Kidney capillary endothelial cell (primary cell): ENCODE measurements at regions not wholly inside any gene's neighbourhood (a gene's known extent, or its start where the extent isn't known, plus 50 kb on each side); places are given as distances from the start of the nearest gene placed in this dataset.
A peak's percentile ranks its signal among the peaks of the same experiment; 100 is the strongest.
"Not testable (repeated sequence)": the region's sequence is repeated elsewhere in the genome, so short reads cannot be mapped to it uniquely, and the experiment has no call there.

Source experiments
- DNase-seq: peaks from one replicate; pipeline ENCODE4 v3.0.0-alpha.2; 2018; ENCODE audit warnings: low spot score

DNA sequence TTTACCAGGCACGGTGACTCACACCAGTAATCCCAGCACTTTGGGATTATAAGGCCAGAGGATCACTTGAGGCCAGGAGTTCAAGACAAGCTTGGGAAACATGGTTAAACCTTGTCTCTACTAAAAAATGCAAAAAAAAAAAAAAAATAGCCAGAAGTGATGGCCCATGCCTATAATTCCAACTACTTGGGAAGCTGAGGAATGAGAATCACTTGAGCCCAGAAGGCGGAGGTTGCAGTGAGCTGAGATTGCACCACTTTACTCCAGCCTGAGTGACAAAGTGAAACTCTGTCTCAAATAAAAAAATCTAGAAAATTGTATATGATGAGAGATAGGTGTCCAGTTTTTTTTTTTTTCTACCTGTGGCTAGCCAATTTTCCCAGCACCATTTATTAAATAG, 578.2 kb downstream of the ANKRD7 start:
- no peak for DNase-seq

DNA sequence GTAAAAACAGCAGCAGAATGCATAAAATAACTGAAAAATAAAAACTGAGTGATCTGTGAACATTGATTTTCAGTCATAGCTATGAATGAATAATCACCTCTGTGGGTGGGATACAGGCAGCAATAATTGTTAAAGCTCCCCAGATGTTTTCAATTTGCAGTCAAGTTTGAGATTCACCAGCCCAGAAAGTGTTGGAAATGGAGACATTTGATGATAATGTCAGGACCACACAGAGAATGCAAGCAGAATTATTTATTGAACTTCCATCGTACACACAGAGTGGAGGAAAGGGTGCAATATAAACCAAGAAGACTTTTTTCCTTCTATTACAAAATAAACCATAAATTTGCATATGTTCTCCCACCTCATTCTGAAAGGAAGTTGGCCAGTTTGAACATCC, 601.7 kb downstream of the ANKRD7 start:
- no peak for DNase-seq

DNA sequence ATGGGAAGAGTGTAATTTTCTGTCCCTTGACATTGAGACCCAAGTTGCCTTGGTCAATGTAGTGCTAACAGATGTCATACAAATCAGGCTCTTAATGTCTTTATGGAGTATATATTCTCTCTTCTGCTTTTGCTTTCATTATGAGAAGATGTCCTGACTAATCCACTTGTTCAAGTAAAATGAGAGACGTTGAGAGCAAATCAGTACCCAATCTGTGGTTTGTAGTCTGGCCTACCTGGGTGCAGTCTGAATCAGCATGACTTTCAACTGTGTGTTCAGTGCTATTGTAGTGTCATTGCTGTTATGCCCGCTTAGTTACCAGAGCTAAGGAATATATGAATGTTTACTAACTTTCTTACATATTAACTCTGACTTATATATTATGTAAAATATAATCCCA, 612.4 kb downstream of the ANKRD7 start:
- DNase-seq = no peak

DNA sequence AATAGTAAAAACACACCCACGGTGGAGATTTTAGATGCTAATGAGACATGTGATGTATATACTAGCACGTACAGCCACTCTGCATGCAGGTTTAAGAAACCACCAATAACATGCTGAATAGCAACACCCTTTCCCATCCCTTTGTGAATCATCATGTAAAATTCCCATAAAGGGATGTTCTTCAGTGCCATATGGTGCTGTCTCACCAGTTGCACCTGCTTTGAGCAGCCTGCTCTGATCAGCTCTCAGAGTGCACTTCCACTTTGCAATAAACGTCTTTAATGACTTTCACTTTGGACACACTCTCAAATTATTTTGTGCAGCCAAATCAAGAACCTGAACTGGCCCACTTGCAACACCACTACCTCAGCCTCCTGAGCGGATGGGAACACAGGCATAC, 615.0 kb downstream of the ANKRD7 start:
- no peak for DNase-seq

DNA sequence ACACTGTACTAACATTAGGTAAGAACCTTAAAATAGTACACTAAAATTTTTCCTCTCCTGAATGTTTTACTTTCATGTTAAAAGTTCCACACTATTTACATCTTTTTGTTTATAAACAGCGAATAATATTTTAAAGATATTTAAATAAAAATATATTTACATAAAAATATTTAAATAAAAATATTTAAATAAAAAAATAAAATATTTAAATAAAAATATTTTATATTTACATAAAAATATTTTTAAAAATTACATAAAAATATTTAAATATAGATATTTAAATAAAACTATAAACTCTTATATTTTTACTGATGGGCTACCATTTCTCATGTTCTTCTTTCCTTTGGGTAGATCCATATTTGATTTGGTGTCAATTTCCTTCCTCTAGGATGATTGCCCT, 619.0 kb downstream of the ANKRD7 start:
- no peak for DNase-seq

DNA sequence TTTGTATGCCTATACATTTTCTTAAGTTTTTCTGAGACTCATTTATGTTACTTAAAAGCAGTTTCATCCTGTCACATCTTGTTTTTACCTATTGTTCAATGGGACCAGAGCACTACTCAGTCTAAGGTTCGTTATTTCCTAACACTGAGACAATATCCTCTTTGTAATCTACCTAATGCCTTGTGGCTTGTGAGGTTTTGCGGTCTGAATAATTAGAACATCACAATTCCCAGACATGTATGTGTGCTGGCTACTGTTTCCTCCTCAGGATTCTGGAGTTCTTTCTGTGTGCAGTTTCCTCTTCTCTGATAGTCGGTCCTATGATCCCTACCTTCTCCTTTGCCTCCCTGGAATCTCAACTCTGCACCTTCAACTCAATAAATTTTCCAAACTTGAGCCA, 620.2 kb downstream of the ANKRD7 start:
- DNase-seq = no peak

DNA sequence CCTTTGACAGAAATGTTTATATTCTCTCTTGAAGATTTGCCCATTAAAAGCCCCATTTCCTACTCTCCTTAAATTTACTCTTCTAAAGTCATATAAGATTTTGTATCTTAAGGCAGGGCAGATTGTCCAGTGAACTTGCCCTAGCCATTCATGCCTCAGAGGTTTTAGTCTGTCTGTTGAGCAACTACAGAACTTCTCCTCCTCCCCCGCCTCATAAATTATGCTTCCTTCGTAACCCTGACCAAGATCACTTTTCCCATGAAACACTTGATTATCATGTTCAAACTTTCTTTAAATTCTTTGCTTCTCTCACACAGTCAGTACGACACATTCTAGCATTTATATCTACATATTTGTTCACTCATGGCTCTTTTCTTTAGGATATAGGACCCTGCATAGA, 621.3 kb downstream of the ANKRD7 start:
- no peak for DNase-seq

DNA sequence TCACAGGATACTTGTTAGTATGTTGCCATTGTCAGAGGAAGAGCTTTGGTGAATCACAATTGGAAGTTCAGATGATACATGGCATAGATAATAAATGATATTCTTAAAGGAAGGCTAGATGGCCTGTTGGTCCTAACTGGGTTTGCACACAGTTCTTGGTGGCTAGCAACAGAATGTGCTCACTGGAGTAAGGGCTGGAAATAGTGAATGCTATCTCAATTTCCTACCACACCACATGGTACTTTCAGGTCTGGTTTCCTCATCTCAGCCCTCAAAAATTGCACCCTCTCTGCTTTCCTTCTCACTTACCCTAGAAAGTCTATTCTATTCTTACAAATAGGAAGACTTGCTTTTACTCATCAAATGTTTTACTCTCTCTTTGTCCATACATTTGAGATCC, 622.5 kb downstream of the ANKRD7 start:
- DNase-seq = no peak

DNA sequence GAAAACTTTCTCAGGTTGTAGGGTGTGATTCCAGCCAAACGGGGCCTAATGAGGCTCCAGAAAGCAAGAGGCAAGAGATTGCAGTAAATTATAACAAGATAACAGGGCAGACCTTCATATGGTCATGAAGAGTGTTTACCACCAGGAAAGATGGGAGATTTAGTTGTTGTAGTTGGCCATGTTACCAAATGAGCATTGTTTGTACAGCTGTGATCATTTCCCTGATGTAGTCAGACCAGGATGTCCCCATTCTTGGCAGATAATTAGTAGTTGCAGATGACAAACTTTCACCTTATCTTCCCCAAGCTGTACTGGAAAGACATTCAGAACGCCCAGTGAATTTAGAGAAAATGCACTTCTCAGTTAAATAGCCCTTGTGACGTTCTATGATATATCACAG, 630.8 kb downstream of the ANKRD7 start:
- no peak for DNase-seq

DNA sequence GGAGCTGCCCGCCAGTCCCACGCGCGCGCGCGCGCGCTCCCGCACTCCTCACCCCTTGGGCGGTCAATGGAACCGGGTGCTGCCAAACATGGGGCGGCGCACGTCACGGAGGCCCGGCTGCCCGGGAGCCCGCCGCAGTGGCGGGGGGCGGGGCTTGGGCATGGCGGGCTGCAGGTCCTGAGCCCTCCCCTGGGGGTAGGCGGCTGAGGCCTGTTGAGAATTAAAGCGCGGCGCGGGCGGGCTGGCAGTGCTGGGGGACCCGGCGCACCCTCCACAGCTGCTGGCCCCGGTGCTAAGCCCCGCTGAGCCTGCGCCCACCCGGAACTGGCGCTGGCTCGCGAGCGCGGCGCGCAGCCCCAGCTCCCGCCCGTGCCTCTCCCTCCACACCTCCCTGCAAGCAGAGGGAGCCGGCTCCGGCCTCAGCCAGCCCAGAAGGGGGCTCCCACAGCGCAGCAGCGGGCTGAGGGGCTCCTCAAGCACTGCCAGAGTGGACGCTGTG, 634.2 kb downstream of the ANKRD7 start:
- no peak for DNase-seq

DNA sequence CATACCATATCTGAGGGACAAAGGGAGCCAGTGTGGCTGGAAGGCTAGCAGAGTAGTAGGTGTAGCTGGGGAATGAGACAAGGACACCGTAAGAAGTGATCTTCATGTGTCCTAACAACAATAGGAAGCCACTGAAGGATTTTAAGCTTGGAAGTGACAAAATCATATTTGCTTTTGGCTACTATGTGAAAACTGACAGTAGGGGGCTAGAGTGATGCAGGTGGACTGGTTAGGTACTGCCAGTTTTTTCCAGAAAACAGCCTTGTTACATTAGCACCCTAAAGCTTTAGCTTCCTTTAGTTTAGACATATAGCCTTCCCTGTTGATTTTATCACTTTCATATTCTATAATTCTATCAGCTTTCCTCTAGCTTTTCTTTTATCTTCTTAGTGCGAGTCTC, 637.1 kb downstream of the ANKRD7 start:
- DNase-seq = no peak

DNA sequence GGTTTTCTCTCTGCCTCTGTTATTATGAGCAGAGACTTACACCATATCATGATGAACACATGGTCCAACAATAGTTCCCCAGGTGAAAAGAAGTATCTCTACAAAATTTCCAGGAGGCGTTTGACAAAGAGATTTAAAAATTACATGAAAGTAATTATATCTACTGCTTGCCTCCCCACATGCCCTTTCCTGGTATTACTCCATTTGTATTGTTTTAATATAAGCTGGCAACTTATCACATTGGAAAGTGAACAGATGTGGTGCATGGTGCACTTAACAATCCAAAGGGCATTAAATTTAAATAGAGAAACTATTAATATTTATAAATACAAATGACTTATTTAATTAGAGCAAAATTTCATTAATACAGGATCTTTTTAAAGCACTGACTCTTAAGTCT, 638.2 kb downstream of the ANKRD7 start:
- no peak for DNase-seq

DNA sequence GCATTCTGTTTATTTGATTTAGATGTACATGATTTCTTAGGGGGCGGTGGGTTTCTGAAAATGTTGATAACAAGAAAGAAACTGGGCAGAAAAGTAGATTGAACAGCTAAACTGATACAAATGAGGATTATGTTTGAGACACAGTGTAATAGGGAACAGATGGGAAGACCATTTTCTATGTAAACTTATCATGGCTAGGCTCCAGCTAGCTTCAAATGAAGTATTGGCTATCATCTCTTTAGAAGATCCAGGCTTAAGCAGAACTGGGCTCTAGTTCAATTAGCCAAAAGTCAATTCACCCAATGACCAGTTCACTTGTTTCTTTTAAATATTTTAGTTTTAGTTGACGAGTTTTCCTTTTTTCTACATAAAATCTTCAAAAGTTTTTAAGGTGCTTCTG, 639.5 kb downstream of the ANKRD7 start:
- no peak for DNase-seq

DNA sequence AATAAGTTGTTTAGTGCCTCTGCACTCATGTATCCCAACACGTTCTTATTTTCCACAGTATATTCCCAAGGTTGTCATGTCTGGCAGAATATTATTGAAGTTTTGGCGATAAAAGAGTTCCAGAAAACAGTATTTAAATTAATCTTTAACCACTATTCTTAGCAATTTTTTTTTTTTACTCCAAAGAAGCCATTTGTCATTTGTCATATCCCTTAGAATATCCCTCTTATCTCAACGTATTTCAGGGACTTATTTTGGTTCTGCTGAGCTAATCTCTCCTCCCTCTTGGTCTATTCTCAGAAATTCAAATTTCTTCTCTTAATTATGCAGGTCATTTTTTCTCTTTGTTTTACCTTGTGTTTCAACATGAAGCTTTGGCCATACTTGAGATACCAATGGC, 643.4 kb downstream of the ANKRD7 start:
- DNase-seq = no peak

DNA sequence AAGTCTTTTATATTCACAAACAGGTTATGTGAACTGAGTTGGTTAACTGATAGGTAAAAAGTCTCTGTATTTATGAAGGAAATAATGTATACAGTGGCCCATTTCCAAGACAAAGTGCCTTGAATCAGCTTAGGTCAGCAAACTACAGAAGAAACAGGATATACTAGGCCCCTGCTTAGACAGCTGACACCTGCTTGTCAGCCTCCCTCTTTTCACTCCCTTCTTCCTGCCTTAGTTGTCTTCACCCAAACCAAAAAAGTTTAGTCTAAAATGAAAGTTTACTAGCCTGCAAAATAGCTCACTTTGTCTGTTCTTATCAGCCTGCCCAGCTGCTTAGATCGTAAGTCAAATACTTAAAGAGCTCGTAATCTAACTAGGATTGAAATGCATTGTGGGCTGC, 644.6 kb downstream of the ANKRD7 start:
- DNase-seq = not testable (repeated sequence)

DNA sequence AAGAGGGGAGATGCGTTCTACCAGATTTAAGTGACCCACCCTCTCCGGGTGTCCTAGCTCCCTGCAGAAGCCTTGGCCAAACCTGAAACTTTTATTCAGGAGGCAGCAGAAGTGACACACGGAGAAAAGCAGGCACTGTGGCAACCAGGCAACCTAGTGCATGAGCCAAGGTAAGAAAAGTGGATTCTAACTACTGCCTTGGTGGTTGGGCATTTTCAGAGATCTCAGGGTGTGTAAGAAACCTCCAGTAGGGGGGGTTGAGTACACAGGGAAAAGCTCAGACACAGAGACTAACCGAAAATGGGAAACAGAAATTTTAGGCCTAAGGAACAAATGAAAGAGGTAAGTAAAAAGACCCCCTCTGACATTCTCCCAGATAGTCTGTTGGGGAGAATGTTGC, 645.7 kb downstream of the ANKRD7 start:
- DNase-seq = no peak

DNA sequence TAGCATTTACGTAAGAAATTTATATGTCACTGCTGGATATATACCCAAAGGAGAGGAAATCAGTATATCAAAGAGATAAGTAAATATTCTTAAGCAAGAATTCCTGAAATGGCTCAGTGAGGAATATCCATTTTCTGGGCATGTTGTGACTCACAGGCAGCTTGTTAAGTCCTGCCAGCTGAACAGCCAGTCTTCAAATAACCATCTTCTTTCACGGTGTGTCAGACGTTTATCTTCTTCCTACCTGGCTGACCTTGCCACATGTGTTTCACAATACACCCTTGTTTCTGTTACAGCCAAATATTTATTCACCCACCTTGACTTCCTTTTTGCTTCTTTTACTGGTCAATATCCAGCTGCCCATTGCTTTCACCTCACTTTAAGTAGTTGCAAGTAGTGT, 648.1 kb downstream of the ANKRD7 start:
- DNase-seq = no peak

DNA sequence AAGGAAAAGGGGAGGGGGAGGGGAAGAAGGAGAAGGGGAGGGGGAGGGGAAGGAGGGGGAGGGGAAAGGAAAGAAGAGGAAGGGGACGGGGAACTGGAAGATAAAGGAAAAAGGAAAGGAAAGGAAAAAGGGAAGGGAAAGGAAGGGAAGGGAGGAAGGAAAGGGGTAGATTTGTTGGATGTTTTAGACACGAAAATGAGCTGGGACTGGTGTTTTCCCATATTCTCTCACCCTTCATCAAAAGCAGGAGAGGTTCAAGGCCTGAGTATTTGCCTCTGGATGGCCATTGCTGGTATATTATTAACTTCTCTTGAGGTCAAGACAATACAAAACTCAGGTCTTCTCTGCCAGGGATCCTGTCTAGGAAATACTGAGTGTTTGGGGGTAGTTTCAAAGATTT, 652.7 kb downstream of the ANKRD7 start:
- DNase-seq = no peak

DNA sequence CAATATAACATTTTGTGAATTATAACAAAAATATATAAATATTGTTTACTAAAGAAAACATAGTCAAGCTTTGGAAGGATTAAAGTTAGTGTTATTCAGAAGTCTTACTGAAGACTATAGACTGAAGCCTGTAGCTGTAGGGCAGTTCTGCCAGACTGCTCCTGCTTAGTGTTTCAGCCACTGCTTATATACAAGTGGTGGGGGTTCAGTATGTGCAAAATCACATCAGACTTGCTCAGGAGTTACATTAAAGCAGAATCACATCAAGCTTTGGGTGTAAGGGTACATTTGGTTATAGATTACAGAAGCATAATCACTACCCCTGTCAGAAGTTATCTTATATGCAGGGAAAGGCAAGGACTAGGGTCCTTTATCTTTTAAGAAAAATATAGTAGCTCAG, 653.8 kb downstream of the ANKRD7 start:
- no peak for DNase-seq

DNA sequence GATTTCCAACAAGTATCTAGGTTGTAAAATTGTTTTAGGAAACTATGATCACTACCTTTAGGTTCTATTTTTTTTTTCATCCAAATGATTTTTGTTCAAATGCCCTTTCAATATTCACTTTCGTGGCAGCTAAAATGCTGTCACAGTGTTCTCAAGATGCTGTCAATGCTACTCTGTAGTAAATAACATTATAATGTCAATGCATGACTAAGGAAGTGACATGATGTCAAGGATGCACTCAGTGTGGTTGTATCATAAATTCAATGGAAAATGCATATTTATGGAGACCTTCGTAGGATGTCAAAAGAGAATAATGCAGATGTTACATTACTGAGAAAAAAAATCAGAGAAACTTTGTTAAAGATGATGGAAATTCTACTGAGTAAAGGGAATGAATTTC, 673.8 kb downstream of the ANKRD7 start:
- DNase-seq = no peak

DNA sequence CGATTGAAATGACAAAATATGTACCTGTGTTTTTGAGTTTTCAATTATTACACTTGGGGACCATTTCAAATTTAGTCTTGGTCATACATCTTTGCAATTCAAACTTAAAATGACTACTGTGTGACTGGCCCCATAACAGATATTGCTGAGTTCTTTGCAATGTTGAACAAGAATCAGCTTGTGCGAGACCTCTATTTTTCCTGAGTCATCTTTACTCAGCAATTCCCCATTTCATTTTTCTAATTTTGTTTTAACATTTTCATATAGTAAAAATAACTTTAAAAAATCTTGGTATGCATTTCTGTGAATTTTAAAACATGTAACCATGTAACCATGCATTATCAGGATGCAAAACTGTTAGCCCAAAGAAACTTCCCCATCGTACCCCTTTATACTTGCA, 678.1 kb downstream of the ANKRD7 start:
- no peak for DNase-seq

DNA sequence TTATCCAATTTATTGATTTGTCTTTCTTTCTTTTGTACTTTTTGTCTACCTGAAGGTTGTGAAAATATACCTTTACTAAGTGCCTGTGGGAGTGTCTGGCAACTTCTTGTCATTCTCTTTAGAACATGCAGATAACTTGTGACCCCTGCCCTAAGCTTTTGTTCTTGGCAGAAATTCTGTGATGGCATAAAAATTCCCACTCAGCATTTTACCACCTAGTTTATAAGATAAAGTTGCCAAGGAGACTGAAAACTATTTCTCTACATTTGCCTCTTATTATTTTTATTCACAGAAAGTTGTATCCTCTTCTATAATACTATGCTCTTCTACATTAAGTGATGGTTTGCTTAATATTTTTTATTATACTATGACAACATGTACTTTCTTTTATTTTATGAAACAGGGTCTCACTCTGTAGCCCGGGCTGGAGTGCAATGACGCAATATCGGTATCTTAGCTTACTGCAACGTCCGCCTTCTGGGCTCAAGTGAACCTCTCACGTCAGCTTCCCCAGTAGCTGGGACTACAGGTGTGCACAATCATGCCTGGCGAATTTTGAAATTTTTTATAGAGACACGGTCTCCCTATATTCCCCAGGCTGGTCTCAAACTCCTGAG, 683.5 kb downstream of the ANKRD7 start:
- no peak for DNase-seq

DNA sequence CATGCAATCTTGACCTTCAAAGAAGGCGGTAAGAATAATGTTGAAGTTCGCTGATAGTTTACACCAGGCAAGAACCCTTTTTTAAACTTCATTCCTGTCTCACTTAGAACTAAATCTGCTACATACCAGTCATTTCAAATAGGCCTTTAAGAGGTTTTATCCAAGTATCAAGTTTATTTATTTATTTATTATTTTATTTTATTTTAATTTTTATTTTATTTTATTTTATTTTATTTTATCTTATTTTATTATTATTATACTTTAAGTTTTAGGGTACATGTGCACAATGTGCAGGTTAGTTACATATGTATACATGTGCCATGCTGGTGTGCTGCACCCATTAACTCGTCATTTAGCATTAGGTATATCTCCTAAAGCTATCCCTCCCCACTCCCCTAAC, 691.6 kb downstream of the ANKRD7 start:
- not testable (repeated sequence) for DNase-seq

DNA sequence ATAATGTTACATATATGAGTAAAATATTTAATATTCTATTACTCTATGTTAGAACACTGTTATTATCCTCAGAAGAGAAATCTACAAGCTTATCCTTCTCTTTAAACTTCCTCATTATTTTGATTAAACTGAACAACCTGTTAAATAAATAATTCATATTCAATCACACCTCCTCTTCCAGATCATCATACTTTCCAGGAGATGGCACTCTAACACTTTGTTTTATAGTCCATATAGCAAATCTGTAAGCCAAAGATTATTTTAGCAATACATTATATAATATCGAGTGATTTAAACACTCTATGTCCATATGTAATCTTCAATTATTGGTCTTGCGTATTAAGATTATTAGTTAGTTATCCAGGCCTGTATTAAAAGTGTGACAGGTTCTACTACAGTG, 694.1 kb downstream of the ANKRD7 start:
- DNase-seq = peak; percentile 35

DNA sequence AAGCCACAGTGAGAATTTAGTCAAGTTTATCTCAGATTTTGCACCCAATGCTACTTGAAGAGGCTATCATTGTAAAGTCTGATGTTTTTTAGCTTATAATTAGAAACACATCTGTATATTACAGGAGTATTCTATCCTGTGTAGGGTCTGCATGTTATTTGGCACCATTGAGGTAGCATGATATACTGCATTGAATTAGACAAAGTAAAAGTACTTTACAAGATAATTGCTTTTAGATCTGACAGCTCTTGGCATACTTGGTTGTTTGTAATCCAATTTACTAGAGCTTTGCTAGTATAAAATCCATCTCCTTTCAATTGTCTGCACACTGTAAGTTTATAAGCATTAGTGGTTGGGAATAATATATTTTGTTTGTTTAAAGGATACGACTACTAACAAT, 714.3 kb downstream of the ANKRD7 start:
- DNase-seq = no peak
